K562 (cell line): ENCODE measurements at regions not wholly inside any gene's neighbourhood (a gene's known extent, or its start where the extent isn't known, plus 50 kb on each side); places are given as distances from the start of the nearest gene placed in this dataset.

Source experiments
- ATAC-seq: fragments of 200-7000 bp; cut with Tn5 transposase; 3 replicates; pipeline ENCODE4 v1.9.1; 2020; ENCODE audit warnings: moderate library complexity
- BruUV-seq: library from RNA; stranded (reverse); fragments of 400-500 nt; replicated peaks from 2 replicates; lab custom pipeline; 2021; lab: Mats Ljungman, UMichigan
- CTCF ChIA-PET: fragments of 300-600 bp; formaldehyde crosslinking; extraction: SDS; loops from one replicate; lab custom pipeline; 2021; ENCODE audit warnings: low intra/inter-chr PET ratio; lab: Yijun Ruan, JAX
- POLR2A ChIA-PET: fragments of 300-600, 350-650 bp; sonication (Branson Sonifier 250); formaldehyde crosslinking; extraction: SDS; loops from one replicate; lab custom pipeline; 2021; ENCODE audit warnings: antibody characterized with exemption, inconsistent platforms; lab: Yijun Ruan, JAX
- DNase-seq, 4 experiments: peaks; one replicate each; pipeline versions ENCODE4 v3.0.0 to v3.0.0-alpha.2; 2011 to 2018; ENCODE audit warnings: low spot score in 3 of 4, mixed read lengths in 3 of 4; ENCODE audit errors: extremely low read depth in 1 of 4
- FAIRE-seq: peaks from 2 replicates; lab custom pipeline; 2011; peaks lifted over from hg19 to GRCh38; lab: Jason Lieb, UNC
- H2AFZ ChIP-seq: 2 replicates; pipeline ENCODE4 v1.6.0; 2011; ENCODE audit warnings: low read depth, low read length, control low read depth, inconsistent platforms
- H3K27ac ChIP-seq: fragments of 200-600 bp; 3 replicates; pipeline ENCODE4 v1.8.0; 2011; ENCODE audit warnings: low read depth, mild to moderate bottlenecking, control low read depth, inconsistent platforms, low read length, moderate library complexity, mixed read lengths; ENCODE audit errors: extremely low read depth
- H3K27me3 ChIP-seq, 2 experiments: fragments of 300-600 bp in 1 of 2; 2 replicates in 1 of 2; 3 replicates in 1 of 2; pipeline versions ENCODE4 v1.6.0 to v1.8.0; 2011; ENCODE audit warnings: inconsistent platforms in 2 of 2, low read length in 2 of 2, mild to moderate bottlenecking in 1 of 2, mixed read lengths in 1 of 2, moderate library complexity in 1 of 2; ENCODE audit not compliant: control insufficient read depth in 2 of 2, insufficient read depth in 2 of 2
- H3K36me3 ChIP-seq: fragments of 300-600 bp; 3 replicates; pipeline ENCODE4 v1.8.0; 2011; ENCODE audit warnings: mild to moderate bottlenecking, low read length, inconsistent platforms; ENCODE audit not compliant: control insufficient read depth, insufficient read depth
- H3K4me1 ChIP-seq, 2 experiments: fragments of 200-600 bp in 1 of 2; replicated peaks in 1 of 2; 2 replicates in 1 of 2; 3 replicates in 1 of 2; pipeline versions ENCODE4 v1.5.1 to v1.8.0; 2011; ENCODE audit warnings: inconsistent platforms in 2 of 2, low read length in 2 of 2, mild to moderate bottlenecking in 1 of 2, mixed read lengths in 1 of 2, moderate library complexity in 1 of 2; ENCODE audit not compliant: control insufficient read depth in 2 of 2, insufficient read depth in 2 of 2
- H3K4me2 ChIP-seq: 2 replicates; pipeline ENCODE4 v1.6.1; 2011; ENCODE audit warnings: low read length, control low read depth, inconsistent platforms, mixed read lengths; ENCODE audit not compliant: insufficient read depth
- H3K4me3 ChIP-seq: fragments of 200-600 bp; sonication (generic), shearing (Covaris generic); 2 replicates; pipeline ENCODE4 v1.5.1; 2016; ENCODE audit warnings: control low read depth, inconsistent platforms
- H3K79me2 ChIP-seq: fragments of 200-600 bp; 3 replicates; pipeline ENCODE4 v1.8.0; 2011; ENCODE audit warnings: low read length, inconsistent platforms; ENCODE audit not compliant: control insufficient read depth, insufficient read depth
- H3K9ac ChIP-seq, 2 experiments: 2 replicates each; pipeline versions ENCODE4 v1.6.0 to v1.6.1; 2011; ENCODE audit warnings: low read depth in 2 of 2, low read length in 2 of 2, control low read depth in 1 of 2, inconsistent platforms in 1 of 2, mild to moderate bottlenecking in 1 of 2, mixed read lengths in 1 of 2; ENCODE audit not compliant: insufficient read depth in 1 of 2
- H3K9me1 ChIP-seq: one replicate; pipeline ENCODE4 v1.6.0; 2011; ENCODE audit warnings: inconsistent platforms, mild to moderate bottlenecking, low read length, moderate library complexity; ENCODE audit not compliant: control insufficient read depth, insufficient read depth
- H3K9me3 ChIP-seq: replicated peaks from 2 replicates; pipeline ENCODE4 v1.5.1; 2011; ENCODE audit warnings: low read depth, low read length, inconsistent platforms; ENCODE audit not compliant: control insufficient read depth, insufficient read depth
- H4K20me1 ChIP-seq: replicated peaks from 2 replicates; pipeline ENCODE4 v1.6.1; 2011; ENCODE audit warnings: low read length, inconsistent platforms, mixed read lengths; ENCODE audit not compliant: control insufficient read depth, insufficient read depth
- ARID3B ChIP-seq: fragments of 250-450 bp; sonication (Bioruptor Pico); IDR thresholded peaks from 2 replicates; pipeline ENCODE4 v1.4.0; 2020; ENCODE audit warnings: borderline replicate concordance
- MAZ ChIP-seq, 2 experiments: fragments of 450-650 bp in 1 of 2; sonication (generic) in 1 of 2; formaldehyde crosslinking; IDR thresholded peaks in 1 of 2; conservative IDR thresholded peaks in 1 of 2; 2 replicates each; pipeline versions ENCODE4 v1.4.0 to v1.5.0; 2020; ENCODE audit warnings: mild to moderate bottlenecking in 1 of 2, missing genetic modification reagents in 1 of 2
- RAD21 ChIP-seq, 2 experiments: fragments of 250-450 bp in 1 of 2; fragments of 450-650 bp in 1 of 2; sonication (Bioruptor Pico) in 1 of 2; formaldehyde crosslinking in 1 of 2; IDR thresholded peaks in 1 of 2; conservative IDR thresholded peaks in 1 of 2; 2 replicates each; pipeline versions ENCODE4 v1.4.0 to v1.8.0; 2020 to 2022; ENCODE audit warnings: mild to moderate bottlenecking in 2 of 2, moderate library complexity in 1 of 2
- WGBS: fragments of 100-300 bp; shearing (Covaris generic); methylation state at CpG from one replicate; pipeline ENCODE4 v1.1.6; 2016; ENCODE audit warnings: low coverage, mixed read lengths; ENCODE audit not compliant: insufficient coverage; ENCODE audit errors: missing lambda C conversion rate; 5-methylcytosine and 5-hydroxymethylcytosine counted together
- in situ Hi-C: fragments of 300-500 bp; cut with MboI; formaldehyde crosslinking; loops from 4 replicates; pipeline ENCODE4 v1.15.0; 2018; ENCODE audit warnings: inconsistent platforms, mixed read lengths
- intact Hi-C: fragments of 100-400 bp; cut with micrococcal nuclease; formaldehyde crosslinking; loops from 2 replicates; pipeline ENCODE4 v1.14.2; 2022
- TF ChIP-seq, protein P1 (sequence below), 3 experiments: IDR thresholded peaks in 2 of 3; conservative IDR thresholded peaks in 1 of 3; 2 replicates each; pipeline ENCODE4 v1.5.1; 2011 to 2012; ENCODE audit warnings: low read length in 3 of 3, mild to moderate bottlenecking in 3 of 3, control low read depth in 2 of 3, improper control_type of control experiment in 1 of 3, inconsistent platforms in 1 of 3, low read depth in 1 of 3, mixed read lengths in 1 of 3, moderate library complexity in 1 of 3; ENCODE audit not compliant: insufficient read depth in 2 of 3

GRCh38 chr2:125516496-125517109 lies 1139.4 kb upstream of the GYPC start:
- no peak overlapping the region for H3K4me2 ChIP-seq
- ChIA-PET CTCF (no interaction called here), POLR2A (no interaction called here)
- no peaks in the 10 kb centered on the region for H3K79me2 ChIP-seq
- in situ Hi-C loops (no loop called here), intact Hi-C loops (no loop called here)
- BruUV-seq = no TSS peak
- DNase-seq = peak; percentile 15 to 39 (median 20)
- H4K20me1 ChIP-seq = no peaks in the 10 kb centered on the region
- ATAC-seq = no peak; the same call in 2 of the 3 replicates
- no peak overlapping the region for H3K4me3 ChIP-seq
- 0% methylated on average over 3 of the region's 3 CpGs for WGBS
- H3K36me3 ChIP-seq = no peaks in the 10 kb centered on the region
- H3K9ac ChIP-seq = no peak overlapping the region
- H3K4me1 ChIP-seq = no peaks in the 10 kb centered on the region
- TF ChIP-seq MAZ (CRISPR knock-in tag; conservative IDR thresholded peaks at IDR 0.05 in 1 of 2, IDR thresholded peaks at IDR 0.05 in 1 of 2) (0 out of 4 replicates have a peak, but pooled peaks of 1 of the 2 experiments have one; percentile 18), RAD21 (CRISPR knock-in tag; conservative IDR thresholded peaks at IDR 0.05 in 1 of 2, IDR thresholded peaks at IDR 0.05 in 1 of 2) (peak; percentile 20 to 55; a peak in 3 of 4 replicates), ARID3B (no peak)
- TF ChIP-seq, protein P1, sequence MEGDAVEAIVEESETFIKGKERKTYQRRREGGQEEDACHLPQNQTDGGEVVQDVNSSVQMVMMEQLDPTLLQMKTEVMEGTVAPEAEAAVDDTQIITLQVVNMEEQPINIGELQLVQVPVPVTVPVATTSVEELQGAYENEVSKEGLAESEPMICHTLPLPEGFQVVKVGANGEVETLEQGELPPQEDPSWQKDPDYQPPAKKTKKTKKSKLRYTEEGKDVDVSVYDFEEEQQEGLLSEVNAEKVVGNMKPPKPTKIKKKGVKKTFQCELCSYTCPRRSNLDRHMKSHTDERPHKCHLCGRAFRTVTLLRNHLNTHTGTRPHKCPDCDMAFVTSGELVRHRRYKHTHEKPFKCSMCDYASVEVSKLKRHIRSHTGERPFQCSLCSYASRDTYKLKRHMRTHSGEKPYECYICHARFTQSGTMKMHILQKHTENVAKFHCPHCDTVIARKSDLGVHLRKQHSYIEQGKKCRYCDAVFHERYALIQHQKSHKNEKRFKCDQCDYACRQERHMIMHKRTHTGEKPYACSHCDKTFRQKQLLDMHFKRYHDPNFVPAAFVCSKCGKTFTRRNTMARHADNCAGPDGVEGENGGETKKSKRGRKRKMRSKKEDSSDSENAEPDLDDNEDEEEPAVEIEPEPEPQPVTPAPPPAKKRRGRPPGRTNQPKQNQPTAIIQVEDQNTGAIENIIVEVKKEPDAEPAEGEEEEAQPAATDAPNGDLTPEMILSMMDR (IDR thresholded peaks at IDR 0.05 in 2 of 3, conservative IDR thresholded peaks at IDR 0.05 in 1 of 3; ENCODE audit: insufficient read depth in 2 of 3, low read depth in 1 of 3, low read length in 3 of 3) = peak; percentile 27 to 59 (median 54); a peak in 5 of 6 replicates
- TF ChIP-seq, all 486 proteins: peak for 3
- Histone ChIP-seq H3K27me3 (no peaks in the 10 kb centered on the region), H3K9me3 (no peaks in the 10 kb centered on the region), H3K27ac (no peak overlapping the region), H3K9me1 (no peaks in the 10 kb centered on the region), H2AFZ (no peak overlapping the region)
- no peak for FAIRE-seq
